Lung microvascular endothelial cell (primary cell): ENCODE measurements at regions not wholly inside any gene's neighbourhood (a gene's known extent, or its start where the extent isn't known, plus 50 kb on each side); places are given as distances from the start of the nearest gene placed in this dataset.

Experiments used
- DNase-seq, 2 donors: peaks; one replicate each; pipeline versions ENCODE4 v3.0.0 to v3.0.0-alpha.2; 2010; ENCODE audit warnings: low read depth in 2 of 2

DNA sequence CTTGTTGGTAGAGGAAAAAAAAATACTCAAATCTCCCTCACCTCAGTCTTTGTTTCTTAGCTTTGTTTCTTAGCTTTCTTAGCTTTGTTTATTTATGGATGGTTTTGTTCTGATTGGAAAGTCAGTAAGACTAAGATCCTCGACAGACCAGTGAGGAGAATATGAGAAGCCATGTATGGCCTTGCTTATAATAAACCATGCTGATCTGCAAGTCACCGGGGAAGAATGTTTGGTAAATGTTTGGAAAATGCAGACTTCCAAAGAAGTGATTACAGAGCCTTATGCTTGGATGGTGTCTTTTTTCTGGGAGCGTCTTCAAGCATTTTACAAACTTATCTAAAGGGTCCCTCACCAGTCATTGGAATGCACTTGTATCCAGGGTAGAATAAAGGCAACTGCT lies 90.1 kb upstream of the NOCT start:
- no peak for DNase-seq

DNA sequence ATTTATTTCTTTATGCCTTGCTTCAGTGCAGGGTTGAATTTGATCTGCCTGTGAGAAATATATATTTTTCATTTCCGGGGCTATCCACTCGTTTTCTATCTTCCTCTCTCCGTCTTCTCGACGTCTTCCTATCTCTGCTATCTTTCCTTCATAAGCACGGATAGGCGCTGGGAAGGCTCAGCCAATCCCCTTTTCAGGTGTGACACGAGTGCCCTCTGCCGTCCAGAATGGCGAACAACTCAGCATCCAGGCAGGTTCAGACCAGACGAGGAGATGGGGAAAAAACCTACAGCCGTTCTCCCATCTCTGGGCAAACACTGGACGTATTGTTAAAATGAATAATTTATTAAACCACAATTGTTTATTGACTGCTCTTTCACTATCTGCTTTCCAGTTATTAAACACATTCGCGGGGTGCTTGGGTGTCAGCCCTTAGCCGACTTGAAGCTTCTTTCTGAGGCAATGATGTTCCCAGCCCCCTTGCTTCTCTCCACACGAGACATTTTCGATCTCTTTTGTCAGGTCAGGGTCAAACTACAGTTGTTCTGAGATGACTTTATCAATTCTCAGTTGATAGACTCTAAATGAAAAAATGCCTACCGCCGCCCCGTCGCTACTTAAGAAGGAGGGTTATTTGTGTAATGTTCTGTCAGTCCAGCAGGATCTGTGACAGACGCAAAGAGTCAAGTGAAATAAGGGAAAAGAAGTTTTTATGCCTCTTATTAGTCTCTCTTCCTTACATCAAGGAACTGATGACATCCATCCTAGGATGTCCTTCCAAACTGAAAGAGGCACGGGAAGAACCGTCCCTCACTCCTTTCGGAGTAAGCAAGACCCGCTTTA lies 96.3 kb upstream of the NOCT start:
- DNase-seq, result peak; percentile 81

DNA sequence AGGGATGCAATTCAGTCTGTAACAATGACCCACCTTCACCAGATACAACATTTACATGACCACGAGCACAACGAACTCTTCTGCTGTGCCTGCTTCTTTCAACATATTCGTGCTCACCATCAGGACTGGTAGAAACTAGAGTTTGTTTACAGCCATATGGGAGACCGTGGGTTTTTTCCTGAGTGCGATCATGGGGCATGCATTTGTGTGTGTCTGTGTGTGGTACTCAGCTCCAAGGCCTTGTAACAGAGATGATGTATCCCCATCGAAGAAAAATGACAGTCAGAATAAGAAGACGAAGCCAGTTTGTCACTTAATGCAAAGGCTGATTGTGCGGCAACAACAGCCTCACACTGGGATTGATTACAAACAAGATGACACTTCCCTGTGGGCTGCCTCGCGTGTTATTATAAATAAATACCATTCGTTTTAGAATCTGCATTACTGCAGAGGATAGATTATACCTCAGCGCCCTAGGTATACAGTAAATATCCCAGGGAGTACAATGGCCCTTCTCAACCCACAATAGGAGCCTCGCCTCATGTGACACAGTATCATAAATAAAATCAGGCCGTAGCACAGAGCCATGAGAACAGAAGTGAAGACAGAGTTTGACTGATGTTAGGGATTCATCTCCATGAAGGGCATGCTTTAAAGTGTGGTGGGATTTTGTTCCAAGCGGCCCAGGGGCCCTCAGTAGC lies 97.3 kb upstream of the NOCT start:
- DNase-seq, result no peak

DNA sequence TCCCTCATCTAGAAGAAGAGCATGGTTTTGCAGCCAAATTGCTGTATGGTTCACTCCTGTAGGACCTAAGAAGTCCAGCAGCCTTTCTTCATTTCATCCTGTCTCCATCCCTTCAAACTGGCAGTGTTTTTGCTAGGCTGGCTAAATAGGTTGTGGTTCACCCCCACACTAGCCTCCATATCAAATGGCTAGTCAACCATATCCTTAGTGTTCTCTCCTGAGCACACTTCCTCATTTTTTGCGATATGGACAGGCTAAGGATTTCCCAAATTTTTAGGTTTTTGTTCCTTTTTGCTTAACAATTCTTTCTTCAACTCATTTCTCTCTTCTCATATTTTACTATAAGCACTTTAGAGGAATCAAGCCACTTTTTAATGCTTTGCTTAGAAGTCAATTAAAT lies 98.8 kb upstream of the NOCT start:
- DNase-seq, result no peak

DNA sequence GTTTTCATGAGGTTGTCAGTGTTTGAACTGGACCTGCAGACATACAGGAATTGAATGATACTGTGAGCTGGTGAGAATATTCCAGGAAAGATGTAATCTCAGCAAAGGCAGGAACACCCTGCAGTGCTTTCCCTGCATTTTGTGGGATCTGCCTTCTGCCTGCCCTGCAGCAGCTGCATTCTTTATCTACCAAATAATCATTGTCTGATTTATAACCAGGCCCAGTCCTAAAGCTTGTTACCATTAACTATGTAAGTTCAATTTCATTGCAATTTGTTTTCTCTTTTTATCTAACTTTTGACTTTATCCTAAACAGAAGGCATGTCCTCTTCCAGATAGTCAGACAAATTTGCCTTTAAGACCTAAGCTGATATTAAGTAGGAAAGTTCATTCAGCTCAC lies 99.8 kb upstream of the NOCT start:
- no peak for DNase-seq

DNA sequence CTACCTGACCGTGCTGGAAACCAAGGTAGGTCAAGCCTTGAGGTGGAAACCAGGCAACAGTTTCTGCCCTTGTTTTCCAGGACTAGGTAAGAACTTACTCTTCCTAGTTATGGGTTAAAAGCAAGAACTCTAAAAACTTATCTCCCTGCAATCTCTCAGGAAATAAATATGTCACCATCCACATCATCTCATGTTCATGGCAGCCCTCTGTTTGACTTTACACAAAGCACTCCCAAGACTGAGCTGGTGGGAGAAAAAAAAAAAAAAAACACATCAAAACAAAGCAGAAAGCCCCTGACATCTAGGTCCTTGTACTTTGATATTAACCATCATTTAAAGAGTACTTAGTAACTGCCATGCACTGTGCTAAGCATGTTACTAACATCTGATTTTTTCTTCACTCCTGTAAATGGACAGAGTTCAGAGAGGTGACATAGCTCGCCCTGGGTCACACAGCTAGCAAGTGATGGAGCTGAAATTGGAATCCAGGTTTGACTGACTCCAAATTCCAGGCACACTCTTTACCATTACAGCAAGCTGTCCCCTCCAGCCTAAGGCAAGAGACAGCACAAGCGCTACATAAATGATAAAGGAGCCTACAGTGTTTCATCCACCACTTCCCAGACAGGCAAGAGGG lies 102.8 kb upstream of the NOCT start:
- peak in 1 of 2 donors; percentile 51 for DNase-seq

DNA sequence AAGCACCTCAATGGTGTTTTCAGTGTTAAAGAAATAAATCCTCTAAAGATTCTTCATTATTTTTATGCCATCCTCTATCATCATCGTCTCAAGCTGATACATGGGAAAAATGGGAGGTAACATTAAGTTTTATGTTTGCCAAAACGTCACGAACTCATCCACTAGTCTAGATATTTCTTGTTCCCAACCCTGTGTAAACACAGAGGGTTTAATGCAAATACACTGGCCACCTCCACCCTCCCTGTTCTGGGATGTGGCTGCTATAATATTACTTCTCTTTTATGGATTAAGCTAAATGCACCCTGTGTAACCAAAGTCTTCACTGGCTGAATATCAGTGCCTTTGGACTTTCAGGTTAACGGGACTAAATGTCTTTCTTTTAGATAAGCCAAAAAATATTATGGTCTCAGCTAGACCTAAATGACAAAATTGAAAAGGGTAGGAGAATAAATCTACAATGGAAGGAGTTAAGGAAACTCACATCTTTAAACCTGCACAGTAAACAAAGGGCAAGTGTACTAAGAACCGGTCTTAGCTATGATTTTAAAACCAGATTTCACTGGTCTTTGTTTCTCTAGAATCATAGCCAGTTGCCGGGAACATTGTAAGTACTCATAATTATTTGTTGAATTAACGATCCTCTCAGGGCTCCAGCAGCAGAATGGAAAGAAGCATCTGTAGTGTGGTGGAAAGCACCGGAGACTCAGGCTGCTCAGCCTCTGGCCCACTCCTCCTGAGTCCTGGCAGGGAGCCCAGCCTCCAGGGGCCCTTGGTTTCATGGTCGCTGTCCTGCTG lies 103.5 kb upstream of the NOCT start:
- peak; percentile 28 to 54 for DNase-seq

DNA sequence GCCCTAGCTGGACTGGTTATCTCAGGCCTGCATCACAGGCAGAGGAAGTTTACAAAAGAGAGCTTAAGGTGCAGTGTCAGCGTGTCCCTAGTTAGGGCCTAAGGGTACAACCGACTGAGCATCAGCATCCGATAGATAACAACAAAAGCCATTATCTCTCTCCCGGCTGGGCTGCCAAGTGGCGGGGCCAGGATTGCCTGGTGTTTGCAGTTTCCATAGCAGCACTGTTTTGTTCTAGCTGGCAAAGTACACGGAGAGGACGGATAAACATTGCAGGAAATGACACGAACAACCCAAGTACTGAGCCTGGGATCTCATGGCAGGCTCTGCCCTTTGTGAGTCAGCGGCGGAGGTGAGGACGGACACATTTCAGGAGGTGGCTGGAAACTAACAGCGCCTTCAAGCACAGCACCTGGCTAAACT lies 104.7 kb upstream of the NOCT start:
- peak; percentile 98 to 100 for DNase-seq

DNA sequence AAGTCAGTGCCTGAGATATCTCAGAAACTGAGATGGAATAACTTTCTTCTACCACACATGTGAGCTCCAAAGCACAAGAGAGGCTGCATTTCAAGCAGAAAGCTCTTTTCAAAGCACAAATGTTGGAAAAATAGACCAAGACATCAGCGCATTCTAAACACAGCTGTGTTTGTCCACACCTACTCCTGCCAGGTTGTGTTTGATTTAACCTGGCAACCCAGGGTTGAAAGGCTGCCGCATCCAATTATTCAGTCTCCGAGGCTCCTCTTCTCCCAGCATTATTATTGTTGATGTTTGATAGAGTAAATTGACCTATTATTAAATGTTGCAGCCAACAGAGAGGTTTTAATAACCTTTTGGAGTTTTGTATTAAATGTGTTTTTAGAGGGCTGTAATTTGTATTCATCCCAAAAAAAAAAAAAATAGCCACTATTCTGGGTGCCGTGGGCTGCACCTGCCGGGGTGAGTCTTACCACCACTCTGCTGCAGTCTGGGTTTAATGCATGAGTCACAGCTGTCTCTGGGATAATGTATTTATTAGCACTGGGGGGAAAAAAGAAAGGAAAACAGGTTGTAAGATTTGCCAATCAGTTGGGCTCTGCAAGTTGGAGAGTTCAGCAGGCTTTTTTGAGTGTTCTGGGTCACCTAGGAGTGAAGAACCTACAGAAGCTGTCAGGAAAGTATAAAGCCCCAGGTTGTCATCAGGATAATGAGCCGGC lies 105.2 kb upstream of the NOCT start:
- DNase-seq, result peak; percentile 31 to 82

DNA sequence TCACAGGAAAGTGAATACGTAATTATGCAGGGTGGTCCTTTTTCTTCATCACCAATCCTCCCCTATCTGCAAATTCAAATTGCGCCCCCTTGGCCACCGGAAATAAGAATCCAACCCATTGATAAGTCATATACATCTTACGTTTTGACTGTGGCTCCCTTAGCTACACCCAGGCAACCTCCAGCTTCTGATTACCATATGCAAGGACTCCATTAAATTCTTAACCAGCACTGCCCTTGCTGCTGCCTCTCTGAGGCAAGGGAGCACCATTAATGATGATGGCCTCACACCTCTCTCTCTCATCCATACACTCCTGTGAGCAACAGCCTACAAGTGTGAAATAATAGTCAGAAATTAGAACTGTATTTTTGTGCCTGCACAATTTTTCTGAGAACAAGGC lies 106.0 kb upstream of the NOCT start:
- DNase-seq, result no peak

DNA sequence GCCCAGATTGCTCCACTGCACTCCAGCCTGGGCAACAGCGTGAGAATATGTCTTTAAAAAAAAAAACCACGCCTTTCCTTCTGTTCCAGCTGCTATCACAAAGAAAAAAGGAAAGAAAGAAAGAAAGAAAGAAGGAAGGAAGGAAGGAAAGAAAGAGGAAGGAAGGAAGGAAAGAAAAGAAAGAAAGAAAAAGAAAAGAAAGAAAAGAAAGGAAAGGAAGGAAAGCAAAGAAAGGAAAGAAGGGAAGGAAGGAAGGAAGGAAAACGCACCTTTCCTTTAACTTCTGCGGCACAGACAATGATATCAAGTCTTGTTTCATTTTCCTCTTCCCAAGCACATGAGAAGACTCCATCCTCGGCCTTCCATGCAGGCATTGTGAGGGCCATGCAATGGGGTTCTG lies 107.4 kb upstream of the NOCT start:
- DNase-seq, result no peak

DNA sequence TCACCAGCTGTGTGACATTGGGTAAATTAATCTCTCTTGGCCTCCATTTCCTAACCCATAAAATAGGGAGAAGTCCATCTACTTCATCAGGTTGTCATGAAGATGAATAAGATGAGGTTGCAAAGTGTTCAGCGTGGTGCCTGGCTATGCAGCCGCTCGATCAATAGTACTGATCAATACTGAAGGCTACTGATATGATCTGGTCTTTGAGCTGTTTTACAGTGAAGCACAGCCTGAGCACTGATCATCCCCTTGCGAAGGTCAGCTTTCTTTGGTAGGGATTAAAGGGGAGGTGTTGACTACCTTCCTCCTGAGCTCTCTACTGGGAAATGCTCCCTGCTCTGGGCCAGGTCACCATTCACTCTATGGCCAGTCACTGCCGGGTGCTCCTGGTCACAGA lies 108.4 kb upstream of the NOCT start:
- no peak for DNase-seq

DNA sequence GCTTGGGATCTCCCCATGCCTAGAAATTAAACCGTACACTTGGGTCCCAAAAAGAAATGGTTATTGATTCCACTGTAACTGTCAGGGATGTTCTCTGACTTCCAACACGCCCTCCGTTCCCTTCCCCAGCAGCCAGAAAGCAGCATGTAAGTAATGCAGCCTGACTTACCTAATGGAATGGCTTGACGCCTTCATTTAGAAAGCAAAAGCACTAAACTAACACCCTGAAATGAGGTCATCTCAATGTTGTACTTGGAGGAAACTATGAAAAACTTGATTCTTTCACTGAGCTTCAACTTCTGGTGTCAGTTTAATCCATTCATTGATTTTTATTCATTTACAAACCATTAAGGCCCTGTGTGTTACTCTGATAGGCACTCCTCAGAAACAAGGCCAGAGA lies 110.8 kb upstream of the NOCT start:
- DNase-seq, result no peak

DNA sequence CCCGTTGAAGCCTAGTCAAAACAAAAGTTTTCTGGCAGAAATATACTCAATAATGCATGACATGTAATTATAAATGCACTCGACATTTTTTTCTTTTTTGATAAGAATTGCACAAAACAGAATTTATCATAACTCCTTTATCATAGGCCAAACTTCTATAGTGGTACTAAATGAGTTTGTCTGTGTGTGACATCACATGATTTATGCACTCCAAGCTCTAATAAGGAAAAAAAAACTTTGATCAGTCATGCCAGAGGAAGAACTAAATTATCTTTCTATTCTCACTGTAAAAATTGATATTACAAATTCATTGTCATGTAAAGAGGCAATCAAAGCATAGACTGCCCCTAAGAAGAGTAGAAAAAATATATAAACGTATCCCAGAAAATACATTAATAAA lies 112.4 kb upstream of the NOCT start:
- DNase-seq, result no peak

DNA sequence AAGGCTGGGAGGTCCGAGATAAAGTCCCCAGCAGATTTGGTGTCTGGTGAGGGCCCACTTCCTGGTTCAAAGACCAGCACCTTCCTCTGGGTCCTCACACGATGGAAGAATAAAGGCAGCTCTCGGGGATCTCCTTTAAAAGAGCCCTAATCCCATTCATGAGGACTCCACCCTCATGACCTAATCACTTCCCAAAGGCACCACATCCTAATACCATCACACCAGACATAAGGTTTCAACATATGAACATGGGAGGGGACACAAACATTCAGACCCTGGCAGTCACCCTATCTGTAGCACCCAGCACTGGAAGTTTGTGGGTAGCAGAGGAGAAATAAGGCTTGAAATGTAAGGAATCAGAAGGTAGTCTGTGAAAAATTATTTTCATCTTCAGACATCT lies 112.9 kb upstream of the NOCT start:
- DNase-seq, result no peak

DNA sequence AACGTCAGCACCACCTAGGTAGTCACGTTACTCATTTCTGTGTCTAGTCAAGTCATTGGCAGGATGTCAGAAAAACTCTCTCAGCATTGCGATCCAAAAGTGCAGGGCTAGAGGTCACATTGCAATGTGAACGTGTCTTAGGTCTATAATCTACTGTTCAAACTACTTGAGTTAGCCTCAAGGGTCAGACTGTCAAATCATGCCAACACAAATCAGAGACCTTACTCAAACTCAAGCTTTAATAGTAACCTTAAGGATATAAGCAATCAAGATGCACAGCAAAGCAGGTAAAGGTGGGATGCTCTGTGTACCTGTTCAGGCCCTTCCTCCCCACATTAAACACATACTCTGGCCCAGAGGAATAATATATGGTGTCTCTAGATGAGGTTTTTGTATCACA lies 114.4 kb upstream of the NOCT start:
- DNase-seq, result no peak

DNA sequence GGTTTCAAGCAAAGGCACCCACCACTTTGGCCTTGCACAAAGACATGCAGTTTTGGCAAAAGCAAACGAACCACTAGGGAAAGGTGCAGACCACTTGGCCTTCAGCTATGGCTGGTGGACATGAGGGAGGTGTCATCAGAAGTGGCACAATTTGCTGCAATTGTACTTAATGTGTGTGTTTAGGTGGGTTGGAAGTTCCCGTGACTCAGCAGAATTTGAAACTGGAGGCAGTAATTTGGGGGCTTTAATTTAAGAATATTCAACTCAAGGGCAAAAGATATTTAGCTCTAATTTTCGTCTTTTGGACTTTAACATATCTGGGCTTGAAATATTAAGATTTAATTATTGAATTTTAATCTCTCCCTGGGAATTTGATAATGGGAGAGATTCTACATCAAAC lies 115.6 kb upstream of the NOCT start:
- no peak for DNase-seq

DNA sequence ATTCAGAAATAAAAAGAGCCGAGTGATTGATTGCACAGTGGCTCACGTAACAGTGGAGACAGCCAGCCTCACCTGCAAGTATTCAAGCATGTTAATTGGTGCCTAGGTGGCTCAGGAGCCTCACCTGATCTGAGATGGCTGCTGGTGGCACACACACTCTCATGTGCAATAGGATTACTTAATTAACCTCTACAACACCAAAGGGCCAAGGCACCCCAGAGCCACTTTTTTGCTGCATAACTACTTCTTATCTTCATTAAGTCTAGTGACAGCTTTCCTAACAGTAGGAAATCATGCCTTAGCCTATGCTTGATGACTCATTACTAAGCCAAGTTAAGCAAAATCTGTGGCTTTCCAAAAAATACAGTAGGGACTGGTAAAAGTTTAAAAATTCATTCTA lies 117.3 kb upstream of the NOCT start:
- DNase-seq, result no peak

DNA sequence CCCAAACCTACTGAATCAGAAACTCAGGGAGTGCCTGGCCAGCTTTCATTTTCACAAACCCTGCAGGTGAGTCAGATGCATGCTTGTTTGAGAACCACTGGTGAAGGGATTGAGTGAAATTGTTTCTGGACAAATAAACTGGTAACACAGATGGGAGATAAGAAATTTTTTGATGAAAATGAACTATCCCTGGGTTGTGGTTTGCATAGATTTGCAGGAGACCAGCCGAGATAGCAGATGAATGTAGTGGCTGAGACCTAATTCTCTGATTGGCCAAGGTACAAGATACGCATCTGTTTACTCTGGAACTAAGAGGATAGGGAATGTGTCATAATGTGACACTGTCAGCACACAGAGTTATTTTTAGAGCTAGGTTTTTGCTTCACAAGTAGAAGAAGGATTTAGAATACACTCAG lies 117.8 kb upstream of the NOCT start:
- DNase-seq, result peak; percentile 21 to 54

DNA sequence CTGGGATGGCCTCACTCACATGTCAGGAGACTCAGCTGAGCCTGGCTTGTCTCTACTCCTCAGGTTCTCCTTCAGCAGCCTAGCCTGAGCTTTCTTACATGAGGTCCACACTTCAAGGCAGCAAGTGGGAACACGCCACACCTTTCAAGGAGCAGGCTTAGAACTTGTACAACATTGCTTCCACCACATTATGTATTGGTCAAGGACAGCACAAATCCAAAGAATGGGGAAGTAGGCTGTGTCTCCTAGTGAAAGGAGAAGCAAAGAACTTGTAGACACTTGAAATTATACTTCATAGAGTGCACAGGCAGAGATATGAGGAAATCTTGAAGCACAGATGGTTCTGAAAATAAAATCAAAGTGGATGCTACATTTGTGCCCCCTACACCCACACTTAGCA lies 120.9 kb upstream of the NOCT start:
- DNase-seq, result no peak

DNA sequence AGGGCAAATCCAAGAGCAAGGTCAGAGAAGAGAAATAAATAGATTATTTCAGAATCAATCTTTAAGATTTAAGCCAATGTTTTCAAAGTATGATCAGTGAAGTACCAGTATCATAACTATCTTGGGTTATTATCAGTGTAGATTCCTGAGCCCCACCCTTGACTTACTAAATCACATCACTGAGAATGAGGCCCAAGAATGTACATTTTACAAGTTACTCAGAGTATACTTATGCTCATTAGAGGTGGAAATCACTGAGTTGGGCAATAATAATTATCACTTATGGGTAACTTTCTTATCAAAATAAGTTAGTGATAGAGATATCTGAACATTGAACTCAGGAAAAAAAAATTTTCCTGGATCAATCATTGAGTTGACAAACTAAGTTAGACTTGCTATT lies 121.6 kb upstream of the NOCT start:
- DNase-seq, result no peak
